H1 (cell line): ENCODE measurements at regions not wholly inside any gene's neighbourhood (a gene's known extent, or its start where the extent isn't known, plus 50 kb on each side); places are given as distances from the start of the nearest gene placed in this dataset.

Experiments used
- GABPA ChIP-seq: IDR thresholded peaks from 2 replicates; pipeline ENCODE4 v1.6.1; 2011; ENCODE audit warnings: mild to moderate bottlenecking, low read length, moderate library complexity, borderline replicate concordance; ENCODE audit not compliant: insufficient read depth
- NANOG ChIP-seq: IDR thresholded peaks from 2 replicates; pipeline ENCODE4 v1.6.1; 2011; ENCODE audit warnings: low read length, low read depth, mild to moderate bottlenecking, inconsistent platforms; ENCODE audit not compliant: insufficient read depth, poor library complexity, severe bottlenecking
- PHF8 ChIP-seq: fragments of 200-600 bp; sonication (generic); conservative IDR thresholded peaks from 2 replicates; pipeline ENCODE4 v1.7.1; 2012; ENCODE audit warnings: low read depth, mild to moderate bottlenecking, inconsistent platforms, low read length, moderate library complexity
- POLR2A ChIP-seq, 2 experiments: IDR thresholded peaks; 1 replicate in 1 of 2; 2 replicates in 1 of 2; pipeline ENCODE4 v1.6.1; 2011; ENCODE audit warnings: low read depth in 2 of 2, low read length in 2 of 2, mild to moderate bottlenecking in 2 of 2; ENCODE audit errors: control extremely low read depth in 1 of 2
- POLR2AphosphoS5 ChIP-seq: IDR thresholded peaks from 2 replicates; pipeline ENCODE4 v1.6.1; 2011; ENCODE audit warnings: low read depth, low read length
- RNF2 ChIP-seq: fragments of 200-900, 300-1000 bp; sonication (generic); IDR thresholded peaks from 2 replicates; pipeline ENCODE4 v1.7.1; 2016; ENCODE audit warnings: borderline replicate concordance, low read depth, mild to moderate bottlenecking, antibody characterized with exemption, low read length; ENCODE audit not compliant: poor library complexity, severe bottlenecking; ENCODE audit errors: missing control alignments
- SP1 ChIP-seq: IDR thresholded peaks from 2 replicates; pipeline ENCODE4 v1.6.1; 2011; ENCODE audit warnings: low read depth, low read length
- SP2 ChIP-seq: IDR thresholded peaks from 2 replicates; pipeline ENCODE4 v1.6.1; 2012; ENCODE audit warnings: mild to moderate bottlenecking, low read length, inconsistent platforms
- SP4 ChIP-seq: IDR thresholded peaks from 2 replicates; pipeline ENCODE4 v1.6.1; 2012; ENCODE audit warnings: low read length, inconsistent platforms
- SUZ12 ChIP-seq: fragments of 200-600 bp; sonication (generic); IDR thresholded peaks from 2 replicates; pipeline ENCODE4 v1.6.1; 2012; ENCODE audit warnings: mild to moderate bottlenecking, inconsistent platforms, low read length, moderate library complexity, mixed read lengths
- TAF7 ChIP-seq: optimal IDR thresholded peaks from 2 replicates; pipeline ENCODE3; 2011; ENCODE audit warnings: low read depth, mild to moderate bottlenecking, inconsistent platforms, low read length, moderate library complexity, borderline replicate concordance
- TBP ChIP-seq: IDR thresholded peaks from 2 replicates; pipeline ENCODE4 v1.6.1; 2011; ENCODE audit warnings: low read depth, low read length, improper control_type of control experiment
- TEAD4 ChIP-seq: IDR thresholded peaks from 2 replicates; pipeline ENCODE4 v1.6.1; 2012; ENCODE audit warnings: low read depth, low read length, inconsistent platforms, mixed read lengths
- TF ChIP-seq, protein P1 (sequence below): IDR thresholded peaks from 2 replicates; pipeline ENCODE4 v1.6.1; 2011; ENCODE audit warnings: low read length, improper control_type of control experiment
- TF ChIP-seq, protein P2 (sequence below): IDR thresholded peaks from 2 replicates; pipeline ENCODE4 v1.6.1; 2012; ENCODE audit warnings: inconsistent platforms
- TF ChIP-seq, protein P3 (sequence below), 3 experiments: IDR thresholded peaks; 1 replicate in 2 of 3; 2 replicates in 1 of 3; pipeline versions ENCODE4 v1.5.1 to v1.6.1; 2011; ENCODE audit warnings: low read length in 3 of 3, mild to moderate bottlenecking in 3 of 3, inconsistent platforms in 2 of 3, low read depth in 1 of 3, moderate library complexity in 1 of 3; ENCODE audit not compliant: insufficient read depth in 1 of 3; ENCODE audit errors: control extremely low read depth in 1 of 3
- TF ChIP-seq, protein P4 (sequence below): IDR thresholded peaks from 2 replicates; pipeline ENCODE4 v1.6.1; 2012; ENCODE audit warnings: low read length, inconsistent platforms

DNA sequence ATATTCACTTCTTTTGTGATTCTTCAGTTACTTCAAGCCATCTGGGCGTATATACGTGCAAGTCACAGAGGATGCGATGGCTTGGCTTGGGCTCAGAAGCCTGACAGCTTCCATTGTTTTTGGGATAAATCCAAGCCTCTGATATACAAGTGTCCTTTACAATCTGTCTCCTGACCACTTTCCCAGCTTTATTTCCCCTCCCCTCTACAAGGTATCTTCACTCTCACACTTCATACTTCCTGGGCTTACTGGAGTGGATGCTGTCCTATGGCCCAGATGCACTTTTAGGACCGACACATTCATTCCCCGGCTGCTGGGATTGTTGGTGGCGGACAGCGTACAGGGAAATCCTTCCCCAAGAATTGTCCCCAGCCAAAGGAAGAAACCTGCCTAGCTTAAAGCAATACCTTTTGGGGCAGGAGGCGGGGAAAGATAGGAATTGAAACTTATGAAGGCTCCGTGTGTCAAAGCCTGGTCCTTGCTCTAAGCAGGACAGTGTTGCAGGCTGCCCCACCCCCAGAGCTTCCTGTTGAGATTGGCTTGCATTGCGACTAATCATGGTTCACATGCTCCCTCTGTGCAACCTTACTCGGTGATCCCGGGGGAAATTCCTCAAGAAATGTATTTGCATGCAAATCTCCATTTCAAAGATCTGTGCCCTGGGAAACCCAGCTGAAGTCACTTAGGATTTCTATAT lies 802.9 kb upstream of the ID2 start (continued):
- TF ChIP-seq TBP (0 out of 2 replicates have a peak, but pooled peaks have one; percentile 41), SUZ12 (no peak), SP2 (no peak), SP4 (peak; percentile 41; the same call in 1 of the 2 replicates), PHF8 (no peak), SP1 (0 out of 2 replicates have a peak, but pooled peaks have one; percentile 32), POLR2AphosphoS5 (no peak), RNF2 (no peak), TAF7 (peak; percentile 7), NANOG (peak; percentile 31), POLR2A (IDR thresholded peaks at IDR 0.05; ENCODE audit: control extremely low read depth in 1 of 2, low read depth in 2 of 2, low read length in 2 of 2) (peak in 1 of 2 experiments; percentile 76; a peak in 2 of 3 replicates), TEAD4 (0 out of 2 replicates have a peak, but pooled peaks have one; percentile 11), GABPA (peak; percentile 46; the same call in 1 of the 2 replicates)
- TF ChIP-seq, protein P1, sequence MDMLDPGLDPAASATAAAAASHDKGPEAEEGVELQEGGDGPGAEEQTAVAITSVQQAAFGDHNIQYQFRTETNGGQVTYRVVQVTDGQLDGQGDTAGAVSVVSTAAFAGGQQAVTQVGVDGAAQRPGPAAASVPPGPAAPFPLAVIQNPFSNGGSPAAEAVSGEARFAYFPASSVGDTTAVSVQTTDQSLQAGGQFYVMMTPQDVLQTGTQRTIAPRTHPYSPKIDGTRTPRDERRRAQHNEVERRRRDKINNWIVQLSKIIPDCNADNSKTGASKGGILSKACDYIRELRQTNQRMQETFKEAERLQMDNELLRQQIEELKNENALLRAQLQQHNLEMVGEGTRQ: no peak
- TF ChIP-seq, protein P2, sequence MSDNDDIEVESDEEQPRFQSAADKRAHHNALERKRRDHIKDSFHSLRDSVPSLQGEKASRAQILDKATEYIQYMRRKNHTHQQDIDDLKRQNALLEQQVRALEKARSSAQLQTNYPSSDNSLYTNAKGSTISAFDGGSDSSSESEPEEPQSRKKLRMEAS: peak; percentile 60; the same call in 1 of the 2 replicates
- TF ChIP-seq, protein P3, sequence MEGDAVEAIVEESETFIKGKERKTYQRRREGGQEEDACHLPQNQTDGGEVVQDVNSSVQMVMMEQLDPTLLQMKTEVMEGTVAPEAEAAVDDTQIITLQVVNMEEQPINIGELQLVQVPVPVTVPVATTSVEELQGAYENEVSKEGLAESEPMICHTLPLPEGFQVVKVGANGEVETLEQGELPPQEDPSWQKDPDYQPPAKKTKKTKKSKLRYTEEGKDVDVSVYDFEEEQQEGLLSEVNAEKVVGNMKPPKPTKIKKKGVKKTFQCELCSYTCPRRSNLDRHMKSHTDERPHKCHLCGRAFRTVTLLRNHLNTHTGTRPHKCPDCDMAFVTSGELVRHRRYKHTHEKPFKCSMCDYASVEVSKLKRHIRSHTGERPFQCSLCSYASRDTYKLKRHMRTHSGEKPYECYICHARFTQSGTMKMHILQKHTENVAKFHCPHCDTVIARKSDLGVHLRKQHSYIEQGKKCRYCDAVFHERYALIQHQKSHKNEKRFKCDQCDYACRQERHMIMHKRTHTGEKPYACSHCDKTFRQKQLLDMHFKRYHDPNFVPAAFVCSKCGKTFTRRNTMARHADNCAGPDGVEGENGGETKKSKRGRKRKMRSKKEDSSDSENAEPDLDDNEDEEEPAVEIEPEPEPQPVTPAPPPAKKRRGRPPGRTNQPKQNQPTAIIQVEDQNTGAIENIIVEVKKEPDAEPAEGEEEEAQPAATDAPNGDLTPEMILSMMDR (IDR thresholded peaks at IDR 0.05; ENCODE audit: control extremely low read depth in 1 of 3, insufficient read depth in 1 of 3, low read depth in 1 of 3, low read length in 3 of 3): no peak
- TF ChIP-seq, protein P4, sequence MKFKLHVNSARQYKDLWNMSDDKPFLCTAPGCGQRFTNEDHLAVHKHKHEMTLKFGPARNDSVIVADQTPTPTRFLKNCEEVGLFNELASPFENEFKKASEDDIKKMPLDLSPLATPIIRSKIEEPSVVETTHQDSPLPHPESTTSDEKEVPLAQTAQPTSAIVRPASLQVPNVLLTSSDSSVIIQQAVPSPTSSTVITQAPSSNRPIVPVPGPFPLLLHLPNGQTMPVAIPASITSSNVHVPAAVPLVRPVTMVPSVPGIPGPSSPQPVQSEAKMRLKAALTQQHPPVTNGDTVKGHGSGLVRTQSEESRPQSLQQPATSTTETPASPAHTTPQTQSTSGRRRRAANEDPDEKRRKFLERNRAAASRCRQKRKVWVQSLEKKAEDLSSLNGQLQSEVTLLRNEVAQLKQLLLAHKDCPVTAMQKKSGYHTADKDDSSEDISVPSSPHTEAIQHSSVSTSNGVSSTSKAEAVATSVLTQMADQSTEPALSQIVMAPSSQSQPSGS: no peak
